Nephron progenitor cell (in vitro differentiated cells): ENCODE measurements at regions not wholly inside any gene's neighbourhood (a gene's known extent, or its start where the extent isn't known, plus 50 kb on each side); places are given as distances from the start of the nearest gene placed in this dataset.

Source experiments
- DNase-seq: peaks from one replicate; pipeline ENCODE4 v3.0.0; 2021
- H3K27ac Mint-ChIP-seq: 2 replicates; pipeline ENCODE4 v1.8.0; 2021; ENCODE audit warnings: mild to moderate bottlenecking, moderate library complexity, mixed read lengths
- H3K27me3 Mint-ChIP-seq: 2 replicates; pipeline ENCODE4 v1.8.0; 2021; ENCODE audit warnings: mild to moderate bottlenecking, low read depth, mixed read lengths; ENCODE audit not compliant: poor library complexity
- H3K36me3 Mint-ChIP-seq: 2 replicates; pipeline ENCODE4 v1.8.0; 2021; ENCODE audit warnings: low read depth, mixed read lengths
- H3K4me1 Mint-ChIP-seq: 2 replicates; pipeline ENCODE4 v1.8.0; 2021; ENCODE audit warnings: mixed read lengths
- H3K4me3 Mint-ChIP-seq: 2 replicates; pipeline ENCODE4 v1.8.0; 2021; ENCODE audit warnings: mild to moderate bottlenecking, moderate library complexity, mixed read lengths
- H3K9me3 Mint-ChIP-seq: 2 replicates; pipeline ENCODE4 v1.8.0; 2021; ENCODE audit warnings: mild to moderate bottlenecking, moderate library complexity, mixed read lengths
- CTCF ChIP-seq: fragments of 200-600 bp; sonication (generic); IDR thresholded peaks from 2 replicates; pipeline ENCODE4 v1.5.0; 2021; ENCODE audit warnings: antibody characterized with exemption

DNA sequence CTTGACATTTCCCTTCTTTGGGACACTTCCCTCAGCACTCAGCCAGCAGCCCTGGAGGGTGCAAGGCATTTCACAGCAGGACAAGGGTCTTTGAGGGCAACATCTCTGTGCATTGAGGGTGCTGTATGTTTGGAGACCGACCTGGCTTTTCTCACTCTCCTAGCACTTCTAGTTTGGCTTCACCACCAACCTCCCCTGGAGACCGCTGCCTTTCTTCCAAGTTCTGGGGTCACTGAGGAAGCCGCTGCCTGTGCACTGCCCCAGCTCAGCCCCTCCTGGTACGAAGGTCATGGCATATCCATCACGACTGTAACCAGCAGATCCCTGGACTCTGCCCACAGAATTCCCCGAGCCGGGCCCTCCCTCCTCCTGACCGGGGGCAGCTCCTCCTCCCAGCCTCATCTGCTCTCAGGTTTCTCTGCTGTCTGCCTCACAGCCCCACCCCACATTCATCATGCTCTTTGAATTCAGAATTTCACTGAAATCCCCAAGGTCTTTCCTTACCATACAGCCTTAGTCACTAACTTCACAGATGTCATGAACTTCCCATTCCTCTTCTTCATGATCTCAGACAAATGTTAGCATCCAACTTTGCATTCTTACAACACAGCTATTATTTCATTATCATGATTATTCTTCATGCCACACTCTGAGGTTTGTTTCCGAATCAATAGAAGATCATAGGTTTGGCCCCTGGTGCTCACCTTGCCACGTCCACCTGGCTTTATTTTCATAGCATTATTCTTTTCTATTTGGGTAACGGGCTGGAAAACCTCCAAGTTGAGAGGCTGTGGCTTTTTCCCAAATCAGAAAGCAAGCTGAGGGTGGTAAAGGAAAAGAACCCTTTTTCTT lies 113.0 kb upstream of the COPS8 start:
- Mint-ChIP-seq H3K4me1 (peaks cover 98% of the 10 kb centered on the region), H3K36me3 (no peaks in the 10 kb centered on the region), H3K4me3 (peak overlapping the region; percentile 60), H3K27ac (no peak overlapping the region), H3K27me3 (peaks cover 2% of the 10 kb centered on the region), H3K9me3 (no peaks in the 10 kb centered on the region)
- peak; percentile 72 for DNase-seq
- TF ChIP-seq CTCF: no peak

DNA sequence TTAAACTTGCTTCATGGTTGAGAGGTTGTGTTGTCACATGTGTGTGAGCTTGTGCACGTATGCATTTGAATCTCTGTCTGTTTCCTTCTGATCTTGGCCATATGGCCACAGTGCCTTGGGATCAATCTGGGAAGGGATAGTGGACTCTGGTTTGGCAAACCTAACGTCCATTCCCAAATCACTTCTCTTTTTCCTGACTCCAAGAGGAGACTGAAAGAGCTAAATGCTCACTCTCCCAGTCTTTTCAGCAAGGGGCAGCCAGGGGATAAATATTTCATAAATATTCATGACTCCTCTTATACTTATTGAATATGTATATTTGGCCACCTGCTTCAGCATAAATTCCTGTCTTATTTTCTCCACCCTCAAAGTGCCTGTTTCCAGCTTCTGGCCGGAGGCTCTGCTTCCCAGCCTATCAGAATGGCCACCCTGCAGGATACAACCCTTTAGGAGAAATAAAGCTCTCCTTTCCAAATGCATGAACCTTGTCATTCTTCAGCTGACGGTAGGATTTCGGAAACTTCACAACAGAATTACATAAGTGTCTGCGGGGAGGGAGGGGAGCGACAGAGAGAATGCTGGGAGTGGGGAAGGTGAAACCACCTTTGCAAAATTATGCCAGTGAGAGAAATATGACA lies 112.2 kb upstream of the COPS8 start:
- Mint-ChIP-seq H3K36me3 (no peaks in the 10 kb centered on the region), H3K9me3 (no peaks in the 10 kb centered on the region), H3K4me3 (peak overlapping the region; percentile 9), H3K27me3 (peaks cover 4% of the 10 kb centered on the region), H3K27ac (no peak overlapping the region), H3K4me1 (peaks cover 94% of the 10 kb centered on the region)
- no peak for TF ChIP-seq CTCF
- no peak for DNase-seq

- Mint-ChIP-seq H3K27me3 (peaks cover 4% of the 10 kb centered on the region), H3K9me3 (no peaks in the 10 kb centered on the region), H3K4me1 (peaks cover 87% of the 10 kb centered on the region), H3K27ac (no peak overlapping the region), H3K4me3 (no peak overlapping the region), H3K36me3 (no peaks in the 10 kb centered on the region)
- DNase-seq: no peak
- TF ChIP-seq CTCF: no peak
Measured at GRCh38 chr2:236974148-236974547, 111.5 kb upstream of the COPS8 start.

DNA sequence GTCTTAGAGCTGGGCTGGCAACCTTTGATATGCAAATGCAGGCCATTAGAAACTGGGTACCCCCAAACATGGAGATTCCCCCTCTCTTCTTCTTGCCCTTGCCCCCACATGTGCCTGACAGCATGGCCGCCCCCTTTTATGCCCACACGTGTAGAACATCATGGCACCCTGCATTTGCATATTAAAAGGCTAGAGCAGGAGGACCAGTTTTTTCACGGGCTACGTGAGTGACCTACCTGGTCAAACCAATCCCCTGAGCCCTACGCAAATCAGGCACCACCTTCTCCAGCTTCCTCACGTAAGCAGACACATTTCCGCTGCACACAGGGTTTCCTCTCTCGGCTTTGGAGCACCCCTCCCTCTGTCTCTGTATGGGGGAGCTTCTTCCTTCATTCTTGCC lies 110.9 kb upstream of the COPS8 start:
- Mint-ChIP-seq H3K27ac (no peak overlapping the region), H3K9me3 (no peaks in the 10 kb centered on the region), H3K27me3 (peaks cover 4% of the 10 kb centered on the region), H3K4me1 (peaks cover 84% of the 10 kb centered on the region), H3K36me3 (no peaks in the 10 kb centered on the region), H3K4me3 (no peak overlapping the region)
- no peak for DNase-seq
- TF ChIP-seq CTCF: no peak

GRCh38 chr2:236975766-236976165 lies 109.9 kb upstream of the COPS8 start:
- peaks cover 82% of the 10 kb centered on the region for H3K4me1 Mint-ChIP-seq
- H3K27ac Mint-ChIP-seq: no peak overlapping the region
- H3K27me3 Mint-ChIP-seq: peaks cover 4% of the 10 kb centered on the region
- TF ChIP-seq CTCF: no peak
- no peak for DNase-seq
- no peaks in the 10 kb centered on the region for H3K36me3 Mint-ChIP-seq
- H3K9me3 Mint-ChIP-seq: no peaks in the 10 kb centered on the region
- H3K4me3 Mint-ChIP-seq: no peak overlapping the region
